Neural progenitor cell (in vitro differentiated cells): ENCODE measurements at regions not wholly inside any gene's neighbourhood (a gene's known extent, or its start where the extent isn't known, plus 50 kb on each side); places are given as distances from the start of the nearest gene placed in this dataset.
"Not testable (repeated sequence)": the region's sequence is repeated elsewhere in the genome, so short reads cannot be mapped to it uniquely, and the experiment has no call there.

Experiments used
- DNase-seq: peaks from one replicate; pipeline ENCODE4 v3.0.0-alpha.2; 2016; ENCODE audit warnings: low spot score
- H2AFZ ChIP-seq: fragments of 200-600 bp; sonication (generic); replicated peaks from 2 replicates; pipeline ENCODE4 v1.6.1; 2016; ENCODE audit warnings: antibody characterized with exemption
- H3F3A ChIP-seq: fragments of 200-600 bp; sonication (generic); 2 replicates; pipeline ENCODE4 v1.6.1; 2016; ENCODE audit warnings: antibody characterized with exemption, low read depth
- H3K27ac ChIP-seq: fragments of 200-600 bp; sonication (generic); 2 replicates; pipeline ENCODE4 v1.5.1; 2016; ENCODE audit warnings: mild to moderate bottlenecking
- H3K27me3 ChIP-seq: fragments of 200-600 bp; sonication (generic); 2 replicates; pipeline ENCODE4 v1.6.1; 2016; ENCODE audit warnings: mild to moderate bottlenecking, moderate library complexity
- H3K36me3 ChIP-seq: fragments of 200-600 bp; sonication (generic); 2 replicates; pipeline ENCODE4 v1.5.1; 2016
- H3K4me1 ChIP-seq: fragments of 200-600 bp; sonication (generic); 2 replicates; pipeline ENCODE4 v1.6.1; 2016; ENCODE audit warnings: mixed run types
- H3K4me2 ChIP-seq: fragments of 200-600 bp; sonication (generic); 2 replicates; pipeline ENCODE4 v1.6.1; 2016
- H3K4me3 ChIP-seq: fragments of 200-600 bp; sonication (generic); 2 replicates; pipeline ENCODE4 v1.5.1; 2016
- H3K79me2 ChIP-seq: fragments of 200-600 bp; sonication (generic); 2 replicates; pipeline ENCODE4 v1.6.1; 2016; ENCODE audit warnings: low read depth
- H3K9ac ChIP-seq: fragments of 200-600 bp; sonication (generic); 2 replicates; pipeline ENCODE4 v1.6.1; 2016
- H3K9me3 ChIP-seq: fragments of 200-600 bp; sonication (generic); 2 replicates; pipeline ENCODE4 v1.5.1; 2016; ENCODE audit warnings: low read depth
- H4K20me1 ChIP-seq: fragments of 200-600 bp; sonication (generic); 2 replicates; pipeline ENCODE4 v1.6.1; 2016; ENCODE audit warnings: low read depth
- H3K27ac Mint-ChIP-seq: 3 replicates; pipeline ENCODE4 v1.8.0; 2021; ENCODE audit warnings: mixed read lengths
- H3K27me3 Mint-ChIP-seq: 2 replicates; pipeline ENCODE4 v1.8.0; 2022; ENCODE audit warnings: low read depth, mild to moderate bottlenecking, inconsistent platforms, moderate library complexity, mixed read lengths; ENCODE audit not compliant: insufficient read depth
- H3K36me3 Mint-ChIP-seq: 3 replicates; pipeline ENCODE4 v1.8.0; 2021; ENCODE audit warnings: mixed read lengths
- H3K4me1 Mint-ChIP-seq: 3 replicates; pipeline ENCODE4 v1.8.0; 2021; ENCODE audit warnings: mixed read lengths
- H3K4me3 Mint-ChIP-seq: 3 replicates; pipeline ENCODE4 v1.8.0; 2021; ENCODE audit warnings: mild to moderate bottlenecking, moderate library complexity, mixed read lengths
- H3K9me3 Mint-ChIP-seq: 3 replicates; pipeline ENCODE4 v1.8.0; 2020; ENCODE audit warnings: mixed read lengths
- EZH2 ChIP-seq: fragments of 200-600 bp; sonication (generic); IDR thresholded peaks from 2 replicates; pipeline ENCODE4 v1.6.1; 2017; ENCODE audit warnings: antibody characterized with exemption, mild to moderate bottlenecking, moderate library complexity
- EZH2phosphoT487 ChIP-seq: fragments of 200-600 bp; sonication (generic); IDR thresholded peaks from 2 replicates; pipeline ENCODE4 v1.6.1; 2017; ENCODE audit warnings: antibody characterized with exemption
- TF ChIP-seq, protein P1 (sequence below): fragments of 200-600 bp; sonication (generic); IDR thresholded peaks from 2 replicates; pipeline ENCODE4 v1.5.1; 2017; ENCODE audit warnings: antibody characterized with exemption, mild to moderate bottlenecking

GRCh38 chr1:88330201-88330600 is 353.9 kb upstream of the PKN2 start:
- no peak for DNase-seq
- H3K27ac ChIP-seq = no peak overlapping the region
- no peaks in the 10 kb centered on the region for H4K20me1 ChIP-seq
- H3K27ac Mint-ChIP-seq = no peak overlapping the region
- H3K4me3 ChIP-seq = no peak overlapping the region
- peaks cover 22% of the 10 kb centered on the region for H3K4me1 ChIP-seq
- no peak overlapping the region for H3K4me3 Mint-ChIP-seq
- H3K36me3 ChIP-seq = no peaks in the 10 kb centered on the region
- no peaks in the 10 kb centered on the region for H3K79me2 ChIP-seq
- H2AFZ ChIP-seq = no peak overlapping the region
- H3K27me3 ChIP-seq = no peaks in the 10 kb centered on the region
- H3K9ac ChIP-seq = no peak overlapping the region
- TF ChIP-seq EZH2phosphoT487 (no peak), EZH2 (no peak)
- TF ChIP-seq, protein P1, sequence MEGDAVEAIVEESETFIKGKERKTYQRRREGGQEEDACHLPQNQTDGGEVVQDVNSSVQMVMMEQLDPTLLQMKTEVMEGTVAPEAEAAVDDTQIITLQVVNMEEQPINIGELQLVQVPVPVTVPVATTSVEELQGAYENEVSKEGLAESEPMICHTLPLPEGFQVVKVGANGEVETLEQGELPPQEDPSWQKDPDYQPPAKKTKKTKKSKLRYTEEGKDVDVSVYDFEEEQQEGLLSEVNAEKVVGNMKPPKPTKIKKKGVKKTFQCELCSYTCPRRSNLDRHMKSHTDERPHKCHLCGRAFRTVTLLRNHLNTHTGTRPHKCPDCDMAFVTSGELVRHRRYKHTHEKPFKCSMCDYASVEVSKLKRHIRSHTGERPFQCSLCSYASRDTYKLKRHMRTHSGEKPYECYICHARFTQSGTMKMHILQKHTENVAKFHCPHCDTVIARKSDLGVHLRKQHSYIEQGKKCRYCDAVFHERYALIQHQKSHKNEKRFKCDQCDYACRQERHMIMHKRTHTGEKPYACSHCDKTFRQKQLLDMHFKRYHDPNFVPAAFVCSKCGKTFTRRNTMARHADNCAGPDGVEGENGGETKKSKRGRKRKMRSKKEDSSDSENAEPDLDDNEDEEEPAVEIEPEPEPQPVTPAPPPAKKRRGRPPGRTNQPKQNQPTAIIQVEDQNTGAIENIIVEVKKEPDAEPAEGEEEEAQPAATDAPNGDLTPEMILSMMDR = no peak
- H3K27me3 Mint-ChIP-seq = peaks cover 2% of the 10 kb centered on the region
- no peaks in the 10 kb centered on the region for H3K9me3 Mint-ChIP-seq
- H3K9me3 ChIP-seq = no peaks in the 10 kb centered on the region
- no peaks in the 10 kb centered on the region for H3K36me3 Mint-ChIP-seq
- H3K4me1 Mint-ChIP-seq = peaks cover 10% of the 10 kb centered on the region
- peaks cover 6% of the 10 kb centered on the region for H3F3A ChIP-seq
- peak overlapping the region; percentile 55 for H3K4me2 ChIP-seq

GRCh38 chr1:88333086-88333695 is 350.9 kb upstream of the PKN2 start:
- Histone ChIP-seq H3K79me2 (no peaks in the 10 kb centered on the region), H2AFZ (no peak overlapping the region), H4K20me1 (no peaks in the 10 kb centered on the region), H3K27me3 (no peaks in the 10 kb centered on the region), H3K9me3 (no peaks in the 10 kb centered on the region), H3K4me2 (no peak overlapping the region), H3K9ac (no peak overlapping the region), H3K36me3 (no peaks in the 10 kb centered on the region), H3K4me1 (peaks cover 22% of the 10 kb centered on the region), H3K4me3 (no peak overlapping the region), H3F3A (peaks cover 6% of the 10 kb centered on the region), H3K27ac (no peak overlapping the region)
- no peak overlapping the region for H3K27ac Mint-ChIP-seq
- no peak for DNase-seq
- no peaks in the 10 kb centered on the region for H3K36me3 Mint-ChIP-seq
- no peaks in the 10 kb centered on the region for H3K9me3 Mint-ChIP-seq
- TF ChIP-seq, protein P1 = no peak
- TF ChIP-seq EZH2 = no peak
- TF ChIP-seq EZH2phosphoT487 = no peak
- peaks cover 2% of the 10 kb centered on the region for H3K27me3 Mint-ChIP-seq
- H3K4me3 Mint-ChIP-seq = no peak overlapping the region
- peaks cover under 1% of the 10 kb centered on the region for H3K4me1 Mint-ChIP-seq

DNA sequence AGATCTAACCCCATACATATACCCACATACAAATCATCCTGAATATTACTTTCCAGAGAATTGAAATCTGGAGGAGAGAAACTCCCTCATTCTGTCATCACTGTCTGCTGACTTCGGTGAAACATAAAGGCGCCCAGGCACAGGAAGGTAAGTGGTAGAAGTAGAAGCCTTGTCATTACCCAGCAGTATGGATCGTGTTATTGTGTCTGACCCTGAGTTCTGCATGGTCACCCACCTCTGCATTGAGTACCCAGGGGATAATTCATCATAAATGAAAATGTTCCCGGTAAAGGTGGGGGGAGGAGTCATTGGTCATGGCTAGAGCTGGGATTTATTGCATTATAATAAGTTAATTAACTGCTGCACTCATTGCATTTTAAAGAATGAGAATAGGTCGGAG is 342.6 kb upstream of the PKN2 start:
- Histone ChIP-seq H4K20me1 (no peaks in the 10 kb centered on the region), H3K4me1 (no peaks in the 10 kb centered on the region), H3K4me2 (no peak overlapping the region), H3K9ac (no peak overlapping the region), H3K36me3 (no peaks in the 10 kb centered on the region), H3F3A (no peaks in the 10 kb centered on the region), H3K27ac (no peak overlapping the region), H3K79me2 (no peaks in the 10 kb centered on the region), H3K27me3 (no peaks in the 10 kb centered on the region), H3K9me3 (no peaks in the 10 kb centered on the region), H2AFZ (no peak overlapping the region), H3K4me3 (no peak overlapping the region)
- Mint-ChIP-seq H3K36me3 (no peaks in the 10 kb centered on the region), H3K27me3 (no peaks in the 10 kb centered on the region), H3K4me3 (no peak overlapping the region), H3K27ac (no peak overlapping the region), H3K9me3 (no peaks in the 10 kb centered on the region), H3K4me1 (no peaks in the 10 kb centered on the region)
- no peak for TF ChIP-seq EZH2
- TF ChIP-seq, protein P1 = no peak
- no peak for TF ChIP-seq EZH2phosphoT487
- DNase-seq = no peak

DNA sequence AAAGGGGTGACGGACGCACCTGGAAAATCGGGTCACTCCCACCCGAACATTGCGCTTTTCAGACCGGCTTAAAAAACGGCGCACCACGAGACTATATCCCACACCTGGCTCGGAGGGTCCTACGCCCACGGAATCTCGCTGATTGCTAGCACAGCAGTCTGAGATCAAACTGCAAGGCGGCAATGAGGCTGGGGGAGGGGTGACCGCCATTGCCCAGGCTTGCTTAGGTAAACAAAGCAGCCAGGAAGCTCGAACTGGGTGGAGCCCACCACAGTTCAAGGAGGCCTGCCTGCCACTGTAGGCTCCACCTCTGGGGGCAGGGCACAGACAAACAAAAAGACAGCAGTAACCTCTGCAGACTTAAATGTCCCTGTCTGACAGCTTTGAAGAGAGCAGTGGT is 342.0 kb upstream of the PKN2 start:
- H3K9me3 Mint-ChIP-seq, H3K9me3 ChIP-seq, H3K4me3 Mint-ChIP-seq, H3K4me2 ChIP-seq, H3F3A ChIP-seq, H3K27me3 ChIP-seq, H3K36me3 Mint-ChIP-seq, H3K27ac ChIP-seq, H3K9ac ChIP-seq, H3K4me1 ChIP-seq, H3K4me3 ChIP-seq, H3K27me3 Mint-ChIP-seq, H3K79me2 ChIP-seq, H4K20me1 ChIP-seq, H3K36me3 ChIP-seq, DNase-seq, H3K27ac Mint-ChIP-seq, H2AFZ ChIP-seq, H3K4me1 Mint-ChIP-seq: not testable (repeated sequence)
